NCI-H146 treated with DMSO at 0.1 percent for 48 hours (cell line): ENCODE measurements at regions not wholly inside any gene's neighbourhood (a gene's known extent, or its start where the extent isn't known, plus 50 kb on each side); places are given as distances from the start of the nearest gene placed in this dataset.

Source experiments
- DNase-seq: peaks from one replicate; lab custom pipeline; 2025; ENCODE audit not compliant: unreplicated experiment; lab: John Stamatoyannopoulos, UW

DNA sequence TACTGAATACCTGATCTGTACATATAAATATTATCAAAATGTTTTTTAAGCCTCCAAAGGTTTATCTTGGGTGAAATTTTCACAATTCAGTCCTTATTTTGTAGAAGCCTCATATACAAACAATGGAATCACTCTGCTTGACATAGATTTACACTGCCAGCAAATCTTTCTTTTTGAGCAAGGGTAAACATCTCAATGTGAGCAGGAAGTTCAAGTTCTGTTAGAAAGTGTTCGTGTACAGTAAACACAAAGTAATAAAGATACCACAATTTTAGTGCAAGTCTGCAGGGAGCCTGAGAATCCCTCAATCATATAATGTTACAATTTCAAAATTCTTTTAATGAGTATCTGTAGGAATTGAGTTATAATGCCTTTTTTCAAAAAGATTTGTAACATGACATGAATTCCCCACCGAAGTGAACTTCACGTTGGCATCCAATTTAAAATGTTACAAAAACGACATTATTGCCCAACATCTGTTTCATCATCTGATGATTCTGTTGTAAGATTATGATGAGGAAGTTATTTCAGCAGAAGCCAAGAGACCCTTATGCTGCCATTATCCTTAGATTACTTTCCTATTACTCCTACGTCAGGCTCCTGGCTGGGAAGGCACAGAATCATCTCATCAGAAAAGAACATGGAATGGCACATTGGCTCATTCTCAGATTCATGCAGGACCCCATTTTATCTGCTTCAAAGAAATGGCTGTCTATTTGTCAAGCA, 283.9 kb upstream of the ACVR2A start:
- no peak for DNase-seq

DNA sequence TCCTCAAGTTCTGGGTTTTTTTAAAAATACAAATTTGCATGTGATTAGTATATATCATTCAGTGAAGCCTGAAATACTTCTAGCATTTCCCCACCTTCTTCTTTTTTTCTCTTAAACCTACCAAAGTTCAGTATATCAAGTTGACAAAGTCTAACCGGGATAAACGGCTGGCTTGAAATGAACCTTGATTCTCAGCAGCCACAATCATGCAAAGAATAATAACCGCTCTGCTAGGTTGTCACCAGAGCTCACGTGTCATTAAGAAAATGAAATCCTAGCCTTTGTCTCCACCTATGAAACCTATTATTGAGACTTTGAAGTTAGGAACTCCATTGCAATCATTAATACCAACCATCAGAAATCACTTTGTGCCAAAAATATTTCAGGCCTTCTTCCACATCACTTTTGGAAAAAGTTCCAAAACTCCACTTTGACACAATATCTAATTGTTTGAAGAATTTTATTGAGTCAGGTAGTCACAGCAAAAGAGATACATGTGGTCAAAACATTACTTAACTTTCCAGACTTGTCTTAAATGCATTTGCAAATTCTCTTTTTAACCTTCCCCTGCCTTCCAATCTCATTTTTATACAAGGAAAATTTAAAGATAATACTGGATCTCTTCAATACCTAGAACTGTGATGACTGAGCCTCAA, 285.6 kb upstream of the ACVR2A start:
- no peak for DNase-seq

DNA sequence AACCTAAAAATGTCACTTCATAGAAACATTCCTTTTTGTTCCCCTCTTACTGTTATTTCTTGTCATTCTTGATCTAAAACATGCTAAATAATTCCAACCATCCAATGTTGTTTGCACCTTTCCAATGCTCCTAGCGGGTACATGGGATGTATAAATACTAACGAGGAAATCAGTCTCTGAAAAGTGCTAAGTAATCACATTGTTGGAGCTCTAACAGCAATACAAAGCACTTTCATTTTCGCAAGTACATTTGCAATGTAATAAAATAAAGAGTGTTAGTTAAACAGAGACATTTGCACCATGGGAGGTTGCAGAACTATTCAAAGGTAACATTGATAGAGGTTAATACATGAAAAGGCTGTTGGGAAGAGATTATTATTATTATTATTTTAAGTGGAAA, 286.2 kb upstream of the ACVR2A start:
- no peak for DNase-seq

DNA sequence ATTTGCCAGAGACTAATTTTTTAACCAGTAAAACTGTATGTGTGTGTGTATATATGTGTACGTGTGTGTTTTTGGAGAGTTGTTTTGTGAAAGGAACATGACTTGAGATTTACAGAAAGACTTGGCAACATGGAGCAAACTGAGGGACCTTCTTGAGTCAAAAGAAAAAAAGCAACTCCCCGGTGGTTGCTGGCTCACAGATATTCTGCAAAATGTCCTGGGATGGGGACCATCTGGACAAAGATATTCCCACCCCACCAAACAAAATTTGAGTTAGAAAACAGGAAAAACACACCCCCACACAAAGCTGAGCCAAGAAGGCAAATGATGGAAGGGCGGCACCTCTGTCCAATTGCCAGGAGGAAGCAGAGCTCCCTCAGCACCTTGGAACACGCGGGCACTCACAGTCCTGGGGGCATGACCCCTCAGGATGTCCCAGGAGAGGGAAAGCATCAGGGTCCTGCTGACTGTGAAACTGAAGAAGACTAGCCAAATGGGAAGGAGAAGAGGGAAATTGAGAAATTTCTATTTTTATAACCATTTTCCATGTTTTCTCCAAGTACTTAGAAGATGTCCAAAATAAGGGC, 290.2 kb upstream of the ACVR2A start:
- no peak for DNase-seq

DNA sequence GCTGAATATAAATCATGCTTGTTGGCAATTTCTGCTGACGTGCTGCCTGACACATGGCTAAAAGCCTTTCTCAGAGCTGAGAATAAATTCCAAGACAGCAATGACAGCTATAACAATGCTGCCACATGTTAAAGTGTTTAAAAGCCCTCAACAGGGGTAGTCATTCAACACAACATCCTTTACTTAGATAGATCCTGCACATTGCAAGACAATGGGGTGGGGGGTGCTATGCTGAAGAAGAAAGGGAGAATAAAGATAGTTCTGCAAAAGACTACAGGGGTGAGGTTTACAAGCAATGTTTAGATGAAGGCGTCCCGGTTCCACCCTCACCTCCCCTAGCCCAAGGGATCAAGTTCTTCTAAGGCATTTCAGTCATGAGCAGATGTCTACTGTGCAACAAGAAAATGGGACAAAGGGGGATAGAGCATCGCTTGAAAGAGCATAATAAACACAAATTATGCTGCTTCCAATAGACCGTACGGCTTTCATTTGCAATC, 291.0 kb upstream of the ACVR2A start:
- no peak for DNase-seq

DNA sequence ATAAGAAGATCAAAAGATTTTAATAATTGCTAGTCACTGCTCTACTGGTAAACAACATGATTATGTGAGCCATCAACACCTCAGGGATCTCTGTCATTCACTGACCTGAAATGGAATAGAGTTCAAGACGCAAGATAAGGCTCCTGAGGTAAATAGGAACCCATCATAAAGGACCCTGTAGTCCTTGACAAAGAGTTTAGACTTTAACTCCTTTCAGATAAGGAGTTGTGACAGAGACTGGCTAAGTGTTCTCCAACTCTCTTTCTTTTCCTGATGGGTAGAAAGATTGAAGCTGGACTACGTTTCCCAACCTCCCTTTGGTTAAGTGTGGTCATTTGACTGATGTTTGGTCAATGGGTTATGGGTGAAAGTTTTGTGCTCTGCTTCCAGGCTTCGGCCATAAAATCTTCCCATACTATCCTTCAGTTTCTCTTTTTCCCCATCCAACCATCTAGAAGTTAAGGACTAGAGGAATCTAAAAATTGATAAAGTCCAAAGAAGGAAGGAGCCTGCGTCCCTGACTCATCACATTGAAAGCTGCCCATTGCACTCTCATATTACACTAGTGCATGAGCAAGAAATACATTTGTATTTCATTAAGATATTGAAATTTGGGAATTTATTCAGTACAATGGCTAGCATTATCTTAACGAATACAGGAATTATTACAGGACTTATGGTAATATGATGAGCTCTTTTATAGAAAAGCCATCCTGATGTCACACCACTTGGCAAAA, 293.7 kb upstream of the ACVR2A start:
- DNase-seq = no peak

DNA sequence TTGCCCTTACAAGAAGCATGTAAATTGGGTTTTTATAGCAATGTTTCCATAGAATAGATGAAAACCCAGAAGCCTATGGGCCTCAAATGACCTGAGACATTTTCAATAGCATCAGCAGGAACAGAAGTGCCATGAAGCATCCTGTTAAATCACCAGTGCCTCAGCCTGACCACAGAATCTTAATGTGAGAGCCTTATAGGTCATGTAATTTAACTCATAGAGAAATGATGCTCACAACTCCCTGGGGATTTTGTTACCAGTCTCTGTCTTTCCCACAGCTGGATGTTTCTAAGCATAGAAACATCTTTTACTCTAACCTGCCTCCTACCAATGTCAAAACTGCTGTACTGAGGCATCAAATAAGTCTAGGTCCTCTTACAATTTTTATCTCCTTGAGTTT, 295.8 kb upstream of the ACVR2A start:
- DNase-seq = no peak

DNA sequence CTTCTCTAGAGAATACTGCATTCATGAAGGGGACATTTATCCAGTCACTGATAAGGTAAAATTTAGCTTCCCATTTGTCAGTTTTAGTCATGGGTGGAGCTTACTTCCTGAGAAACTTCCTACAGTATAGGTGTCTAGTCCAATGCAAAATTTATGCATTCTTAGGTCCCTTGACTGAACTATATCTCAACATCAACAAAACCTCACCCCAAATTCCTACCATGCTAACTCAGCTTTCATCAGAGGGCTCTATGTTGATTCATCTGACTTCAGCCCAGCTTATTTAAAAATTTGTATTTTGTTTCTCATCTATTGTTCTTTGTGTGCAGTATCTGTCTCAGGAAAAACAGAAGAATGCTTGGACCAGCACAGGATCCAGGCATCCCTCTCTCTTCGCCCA, 296.4 kb upstream of the ACVR2A start:
- DNase-seq = no peak

DNA sequence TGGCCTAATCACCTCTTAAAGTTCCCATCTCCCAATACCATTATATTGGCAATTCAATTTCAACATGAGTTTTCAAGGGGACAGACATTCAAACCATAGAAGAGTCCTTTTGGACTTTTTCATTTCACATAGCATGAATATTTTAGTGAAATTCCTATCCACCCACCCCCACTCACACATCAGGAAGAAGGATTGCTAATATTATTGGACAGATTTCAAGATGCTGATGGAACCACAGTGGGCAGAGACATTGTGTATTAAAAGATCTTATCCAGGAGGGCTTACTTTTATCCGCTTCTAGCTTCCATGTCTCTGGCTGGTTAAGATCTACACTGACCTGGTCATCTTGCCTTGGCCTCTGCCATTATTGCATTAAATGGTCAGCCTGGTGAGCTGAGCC, 297.4 kb upstream of the ACVR2A start:
- DNase-seq = no peak

DNA sequence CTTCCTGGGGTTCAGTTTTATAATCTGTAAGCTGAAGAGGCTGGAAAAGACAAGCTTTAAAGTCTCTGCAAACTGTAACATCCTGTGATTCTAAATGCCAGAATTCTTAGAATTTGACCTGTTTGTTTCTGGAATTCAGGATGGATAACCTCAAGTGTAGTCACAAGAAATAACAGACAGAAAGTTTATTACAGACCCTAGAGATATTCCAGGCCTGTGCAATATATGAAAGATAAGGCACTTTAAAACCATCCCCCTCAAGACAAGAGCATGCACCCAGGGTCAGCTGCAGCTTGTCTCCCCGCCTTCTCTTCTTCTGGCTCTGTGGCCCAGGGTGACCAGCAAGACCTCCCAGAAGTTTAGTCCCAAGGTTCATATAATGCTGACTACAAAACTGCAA, 298.7 kb upstream of the ACVR2A start:
- no peak for DNase-seq

DNA sequence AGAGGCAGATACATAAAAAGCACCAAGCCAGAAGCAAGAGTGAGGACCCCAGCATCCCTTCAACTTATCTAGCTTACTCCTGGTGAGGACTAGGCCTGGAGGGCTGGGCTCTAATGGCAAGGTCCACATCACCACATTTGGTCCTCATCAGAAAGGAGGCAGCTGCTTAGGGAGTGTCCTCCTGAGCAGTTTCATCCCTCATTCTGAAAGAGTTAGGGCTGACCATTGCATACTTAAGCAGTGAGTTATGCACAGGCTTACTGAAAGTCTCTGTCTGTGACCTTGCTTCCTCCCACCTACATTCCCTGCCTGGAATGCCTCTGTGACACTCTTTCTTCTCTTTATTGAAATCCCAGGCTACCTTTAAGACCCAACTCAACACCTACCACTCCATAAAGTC, 301.8 kb upstream of the ACVR2A start:
- DNase-seq = no peak

DNA sequence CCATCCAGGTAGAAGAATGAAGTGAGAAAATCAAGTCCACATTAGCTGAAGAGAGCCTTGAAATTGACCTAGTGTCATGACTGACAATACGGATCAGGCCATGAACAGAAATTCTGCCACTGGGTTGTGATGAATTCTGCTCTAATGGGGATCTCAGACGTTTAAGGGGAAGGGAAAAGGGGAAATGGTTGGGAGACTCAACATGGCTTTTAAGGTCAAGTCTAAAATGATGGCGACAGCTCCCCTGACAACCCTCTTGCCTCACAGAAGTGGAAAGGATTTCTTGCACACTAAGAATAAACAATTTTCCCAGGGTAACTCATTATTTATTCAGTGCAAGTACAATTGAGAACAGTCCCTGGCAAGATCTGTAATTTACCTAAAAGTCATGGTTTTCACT, 302.5 kb upstream of the ACVR2A start:
- no peak for DNase-seq

DNA sequence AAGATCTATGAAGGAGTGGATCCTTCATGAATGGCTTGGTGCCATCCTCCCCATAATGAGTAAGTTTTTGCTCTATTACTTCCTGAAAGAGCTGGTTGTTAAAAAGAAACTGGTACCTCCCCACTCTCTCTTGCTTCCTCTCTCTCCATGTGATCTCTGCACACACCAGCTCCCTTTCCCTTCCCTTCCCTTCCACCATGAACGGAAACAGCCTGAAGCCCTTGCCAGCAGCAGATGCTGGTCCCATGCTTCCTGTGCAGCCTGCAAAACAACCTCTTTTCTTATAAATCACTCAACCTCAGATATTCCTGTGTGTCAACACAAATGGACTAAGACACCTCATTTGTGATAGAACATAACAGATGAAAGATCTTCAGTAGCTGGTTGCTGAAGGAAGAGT, 303.5 kb upstream of the ACVR2A start:
- DNase-seq = no peak

DNA sequence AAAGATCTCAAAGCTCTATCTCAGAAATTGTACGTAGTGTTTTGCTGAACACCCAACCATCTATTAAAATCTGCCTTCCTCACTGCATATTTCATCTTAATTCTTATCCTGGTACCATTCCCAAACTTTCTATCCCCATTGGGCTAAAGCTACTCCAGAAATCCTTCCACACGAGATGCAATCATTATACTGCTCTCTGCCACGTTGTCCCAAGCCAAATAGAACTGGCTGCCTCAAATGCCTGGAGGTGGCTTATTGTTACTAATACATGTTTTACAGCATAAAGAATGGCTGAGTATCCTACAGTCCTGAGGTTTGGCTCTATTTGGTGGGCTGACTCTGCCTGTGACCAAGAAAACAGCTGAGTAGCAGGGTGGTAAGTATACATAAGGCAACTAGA, 306.0 kb upstream of the ACVR2A start:
- DNase-seq = no peak

DNA sequence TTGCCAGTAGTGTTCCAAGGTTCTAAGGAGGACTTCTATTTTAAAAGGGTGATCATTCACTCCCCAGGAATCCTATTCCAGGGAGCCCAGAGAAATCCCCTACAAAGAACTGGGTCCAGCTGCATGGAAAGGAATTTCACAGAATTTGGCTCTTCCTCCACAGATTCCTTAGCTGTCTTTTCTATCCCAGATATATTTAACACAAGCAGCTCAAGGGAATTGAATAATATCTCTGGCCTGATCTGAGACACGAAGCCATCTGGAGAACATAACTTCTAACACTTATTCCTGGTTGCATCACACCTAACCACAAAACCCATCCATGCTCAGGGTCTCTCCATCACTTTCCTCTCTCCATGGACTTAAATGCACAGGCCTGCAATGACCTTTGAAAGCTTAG, 306.7 kb upstream of the ACVR2A start:
- DNase-seq = no peak

DNA sequence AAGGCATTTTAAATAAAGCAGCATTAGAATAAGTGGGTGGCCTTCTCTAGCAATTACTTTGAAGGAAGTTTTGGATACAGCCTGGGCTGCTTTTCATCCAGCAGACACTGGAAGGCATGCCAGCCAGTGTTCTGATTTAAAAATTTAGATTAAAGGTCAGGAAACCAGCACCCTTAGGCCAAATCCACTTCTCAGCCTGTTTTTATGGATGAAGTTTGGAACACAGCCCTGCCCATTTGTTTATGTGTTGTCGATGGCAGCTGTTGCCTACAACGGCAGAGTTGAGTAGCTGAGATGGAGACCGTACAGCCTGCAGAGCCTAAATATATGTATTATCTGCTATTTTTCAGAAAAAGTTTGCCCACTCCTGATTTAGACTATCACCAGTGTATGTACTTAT, 313.6 kb upstream of the ACVR2A start:
- no peak for DNase-seq

DNA sequence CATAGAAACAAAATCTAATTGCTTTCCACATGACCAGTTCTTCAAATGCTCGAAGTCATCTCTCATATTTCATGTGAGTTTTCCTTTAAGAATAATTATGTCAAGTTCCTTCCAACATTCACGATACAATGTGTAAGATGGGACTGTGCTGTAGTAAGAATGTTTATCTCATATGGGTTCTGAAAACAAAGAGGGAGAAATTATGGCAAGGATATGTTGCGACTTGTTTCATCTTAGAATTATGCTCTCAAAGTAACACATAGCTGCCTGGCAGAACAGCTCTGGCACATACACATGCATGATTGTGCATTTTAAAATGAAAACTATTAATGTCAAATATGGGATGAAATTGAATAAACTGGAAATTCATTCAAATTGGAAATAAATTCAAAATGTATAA, 314.8 kb upstream of the ACVR2A start:
- DNase-seq = no peak

DNA sequence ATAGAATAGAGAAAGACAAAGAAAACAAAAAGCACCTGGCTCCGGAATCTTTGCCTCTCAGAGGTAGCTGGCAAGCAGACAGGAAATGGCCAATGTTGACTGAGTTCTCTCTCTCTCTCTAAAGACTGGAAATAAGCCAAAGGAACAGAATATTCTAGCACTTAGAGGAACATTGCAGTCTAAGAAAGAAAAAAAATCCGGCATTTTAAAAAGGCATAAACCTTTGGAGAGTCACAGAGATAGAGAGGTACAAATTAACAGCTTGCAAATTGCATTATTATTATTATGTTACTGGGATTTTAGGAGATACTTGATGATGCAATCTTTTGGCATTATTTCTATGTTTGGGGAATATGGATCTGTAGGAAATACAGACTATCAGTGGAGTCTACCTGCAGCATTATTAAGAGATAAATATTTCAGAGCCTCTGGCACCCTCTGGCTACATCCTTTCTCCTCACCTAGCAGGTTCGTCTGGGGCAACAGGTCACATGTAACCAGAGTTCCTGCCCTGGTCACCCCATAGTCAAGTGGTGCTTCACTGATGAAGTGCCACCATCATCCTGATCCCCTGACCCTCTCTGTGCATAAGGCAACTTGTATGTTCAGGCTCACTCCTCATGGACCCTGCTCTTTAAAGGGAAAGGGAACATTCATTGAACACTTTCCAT, 318.9 kb upstream of the ACVR2A start:
- no peak for DNase-seq

DNA sequence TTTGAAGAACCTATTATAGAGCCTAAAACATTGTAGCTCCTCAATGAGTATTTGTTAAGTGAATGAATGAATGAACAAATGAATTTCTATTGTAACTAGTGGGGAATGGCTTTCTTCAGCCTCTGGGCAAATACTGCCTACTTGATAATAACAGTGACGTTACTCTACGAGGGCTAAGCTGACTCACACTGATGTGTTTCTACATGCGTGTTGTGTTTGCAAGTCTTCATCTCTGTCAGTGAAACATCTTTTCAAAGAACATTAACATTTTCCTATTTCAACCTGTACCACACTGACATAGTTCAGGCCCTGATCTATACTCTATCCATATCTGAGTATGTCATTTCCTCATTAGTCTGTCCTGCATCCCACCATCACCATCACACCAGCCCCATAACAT, 319.9 kb upstream of the ACVR2A start:
- no peak for DNase-seq

DNA sequence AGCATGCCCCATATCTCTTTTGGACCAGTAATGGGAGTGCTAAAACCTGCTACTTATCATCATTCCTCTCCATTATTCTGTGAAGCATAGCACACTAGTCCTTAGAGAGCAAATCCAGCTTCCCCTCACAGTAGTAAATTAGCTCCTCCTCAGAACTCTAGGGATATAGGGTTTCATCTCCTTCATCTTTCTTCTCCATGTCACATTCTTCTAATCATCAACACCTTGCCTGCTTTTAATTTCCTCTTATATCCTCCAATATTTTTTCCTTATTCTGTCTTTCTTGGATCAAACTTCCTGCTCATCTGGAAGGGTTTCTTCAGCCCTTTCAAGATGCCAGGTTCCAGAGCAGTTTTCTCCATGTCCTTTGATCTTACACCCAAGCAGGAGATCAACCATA, 321.4 kb upstream of the ACVR2A start:
- DNase-seq = no peak

DNA sequence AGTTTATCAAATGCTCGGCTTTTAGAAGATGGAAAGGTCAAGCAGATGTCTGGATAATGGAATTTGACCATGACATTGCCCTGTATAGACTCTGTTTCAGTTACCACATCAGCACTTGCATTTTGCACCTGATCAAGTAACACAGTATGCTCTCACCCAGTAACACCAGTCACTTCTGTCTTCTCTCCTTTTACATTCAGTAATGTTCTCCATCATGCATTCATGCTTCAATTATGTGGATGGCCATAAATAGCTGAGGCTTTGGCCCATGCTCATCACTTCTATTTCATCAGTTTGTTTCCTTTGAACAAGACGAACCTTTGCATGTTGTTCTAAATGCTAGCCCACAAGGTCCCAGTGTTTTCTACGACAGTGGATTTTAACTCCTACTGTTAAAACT, 322.9 kb upstream of the ACVR2A start:
- DNase-seq = no peak
